ENCODE measurements at regions not wholly inside any gene's neighbourhood (a gene's known extent, or its start where the extent isn't known, plus 50 kb on each side); places are given as distances from the start of the nearest gene placed in this dataset.

DNA sequence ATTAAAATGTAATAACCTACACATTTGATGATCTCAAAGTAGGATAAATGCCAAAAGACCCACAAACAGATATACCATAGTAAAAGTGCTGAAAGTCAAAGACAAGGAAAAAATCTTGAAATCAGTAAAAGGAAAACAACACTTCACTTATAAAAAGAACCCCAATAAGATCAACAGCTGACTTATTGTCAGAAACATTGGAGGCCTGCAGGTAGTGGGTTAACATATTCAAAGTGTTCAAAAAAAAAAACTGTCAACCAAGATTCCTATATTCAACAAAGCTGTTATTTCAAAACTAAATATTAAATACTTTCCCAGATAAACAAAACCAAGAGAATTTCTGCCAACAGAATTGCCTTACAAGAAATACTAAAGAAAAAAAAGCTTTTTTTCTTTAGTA is 347.1 kb downstream of the GUCY2F start:
- H4K20me1 ChIP-seq (ENCODE audit: control insufficient read depth, insufficient read depth, insufficient read length), result no peaks in the 10 kb centered on the region
- TF ChIP-seq CTCF (conservative IDR thresholded peaks at IDR 0.05), result no peak
- H4K8ac ChIP-seq (replicated peaks; ENCODE audit: insufficient read length, low read depth, low read length), result no peak overlapping the region
- H3K23ac ChIP-seq (ENCODE audit: insufficient read length, low read depth, low read length), result no peak overlapping the region
- H3K4me2 ChIP-seq (ENCODE audit: insufficient read depth, insufficient read length, low read length), result no peak overlapping the region
- Mint-ChIP-seq H3K4me3 (no peak overlapping the region), H3K36me3 (ENCODE audit: insufficient read depth in 1 of 3, low read depth in 3 of 3) (peaks cover 20 to 51% (median 35%) of the 10 kb centered on the region in 3 experiments), H3K9me3 (peaks cover 49% of the 10 kb centered on the region in 2 experiments), H3K4me1 (peaks cover 0 to 3% of the 10 kb centered on the region in 2 experiments; a peak in 1 of 4 replicates), H3K27me3 (ENCODE audit: low read depth) (no peaks in the 10 kb centered on the region), H3K27ac (no peak overlapping the region)
- H4K91ac ChIP-seq (ENCODE audit: insufficient read length, low read depth, low read length), result no peak overlapping the region
- DNase-seq, result no peak
- H3K4ac ChIP-seq (ENCODE audit: low read depth, low read length), result no peak overlapping the region
- no peak overlapping the region for H3K9ac ChIP-seq (ENCODE audit: extremely low read depth, insufficient read length, low read length)
- H3K79me2 ChIP-seq (ENCODE audit: insufficient read depth, low read length), result no peaks in the 10 kb centered on the region
- no peak overlapping the region for H2BK12ac ChIP-seq (ENCODE audit: insufficient read length, low read depth, low read length)
- no peaks in the 10 kb centered on the region for H3K23me2 ChIP-seq (ENCODE audit: insufficient read length, low read depth, low read length, poor library complexity, severe bottlenecking)
- no peak overlapping the region for H3K18ac ChIP-seq (ENCODE audit: insufficient read length, low read depth, low read length)
- H3K27ac ChIP-seq (ENCODE audit: insufficient read length, low read depth, low read length), result no peak overlapping the region
- no peaks in the 10 kb centered on the region for H3K79me1 ChIP-seq (ENCODE audit: insufficient read depth, low read depth, low read length, poor library complexity, severe bottlenecking)
- no peak overlapping the region for H2BK20ac ChIP-seq (ENCODE audit: low read depth, low read length, poor library complexity, severe bottlenecking)
- no peak overlapping the region for H2BK5ac ChIP-seq (ENCODE audit: insufficient read length, low read length)
- H2AFZ ChIP-seq (ENCODE audit: low read length), result no peak overlapping the region
- no peaks in the 10 kb centered on the region for H3K9me3 ChIP-seq (ENCODE audit: control insufficient read depth, low read depth, low read length)
- no peaks in the 10 kb centered on the region for H3K4me1 ChIP-seq (ENCODE audit: insufficient read depth, low read length)
- no peak overlapping the region for H2BK15ac ChIP-seq (ENCODE audit: low read depth, low read length)
- no peak overlapping the region for H4K5ac ChIP-seq (ENCODE audit: insufficient read length, low read depth, low read length)
- H3K56ac ChIP-seq (ENCODE audit: insufficient read length, low read depth, low read length), result no peak overlapping the region
- no peak overlapping the region for H3T11ph ChIP-seq (ENCODE audit: low read length)
- H2AK5ac ChIP-seq (ENCODE audit: insufficient read length, low read length), result no peak overlapping the region
- H3K27me3 ChIP-seq (ENCODE audit: insufficient read depth, low read length), result no peaks in the 10 kb centered on the region
- H2BK120ac ChIP-seq (ENCODE audit: low read depth, low read length, poor library complexity, severe bottlenecking), result no peak overlapping the region
- H3K14ac ChIP-seq (ENCODE audit: insufficient read depth, low read length), result no peak overlapping the region
